ENCODE measurements at regions not wholly inside any gene's neighbourhood (a gene's known extent, or its start where the extent isn't known, plus 50 kb on each side); places are given as distances from the start of the nearest gene placed in this dataset.
A peak's percentile ranks its signal among the peaks of the same experiment; 100 is the strongest.

GRCh38 chr4:96134806-96135205 is 294.9 kb downstream of the PDHA2 start:
- no peak overlapping the region for H2AFZ ChIP-seq (ENCODE audit: low read depth, low read length)
- H3K9me3 ChIP-seq (ENCODE audit: low read length) = no peaks in the 10 kb centered on the region
- H3K27me3 ChIP-seq (ENCODE audit: insufficient read depth, low read length) = no peaks in the 10 kb centered on the region
- no peaks in the 10 kb centered on the region for H3K36me3 ChIP-seq (ENCODE audit: insufficient read depth, low read length)
- no peaks in the 10 kb centered on the region for H3K4me1 ChIP-seq (ENCODE audit: insufficient read depth, low read length)
- no peak overlapping the region for H3K4me3 ChIP-seq (ENCODE audit: low read length)

GRCh38 chr4:96136056-96136455 is 296.2 kb downstream of the PDHA2 start:
- no peak overlapping the region for H3K4me3 ChIP-seq (ENCODE audit: low read length)
- no peaks in the 10 kb centered on the region for H3K27me3 ChIP-seq (ENCODE audit: insufficient read depth, low read length)
- H3K36me3 ChIP-seq (ENCODE audit: insufficient read depth, low read length) = no peaks in the 10 kb centered on the region
- no peaks in the 10 kb centered on the region for H3K9me3 ChIP-seq (ENCODE audit: low read length)
- H2AFZ ChIP-seq (ENCODE audit: low read depth, low read length) = no peak overlapping the region
- H3K4me1 ChIP-seq (ENCODE audit: insufficient read depth, low read length) = no peaks in the 10 kb centered on the region

GRCh38 chr4:96139251-96139929 is 299.5 kb downstream of the PDHA2 start:
- Histone ChIP-seq H3K27me3 (ENCODE audit: insufficient read depth, low read length) (no peaks in the 10 kb centered on the region), H3K4me1 (ENCODE audit: insufficient read depth, low read length) (no peaks in the 10 kb centered on the region), H3K36me3 (ENCODE audit: insufficient read depth, low read length) (no peaks in the 10 kb centered on the region), H3K4me3 (ENCODE audit: low read length) (no peak overlapping the region), H3K9me3 (ENCODE audit: low read length) (no peaks in the 10 kb centered on the region), H2AFZ (ENCODE audit: low read depth, low read length) (no peak overlapping the region)

GRCh38 chr4:96145601-96146000 is 305.7 kb downstream of the PDHA2 start:
- no peaks in the 10 kb centered on the region for H3K4me1 ChIP-seq (ENCODE audit: insufficient read depth, low read length)

GRCh38 chr4:96146686-96147085 is 306.8 kb downstream of the PDHA2 start:
- Histone ChIP-seq H3K9me3 (ENCODE audit: low read length) (no peaks in the 10 kb centered on the region), H2AFZ (ENCODE audit: low read depth, low read length) (no peak overlapping the region), H3K4me1 (ENCODE audit: insufficient read depth, low read length) (no peaks in the 10 kb centered on the region), H3K36me3 (ENCODE audit: insufficient read depth, low read length) (no peaks in the 10 kb centered on the region), H3K4me3 (ENCODE audit: low read length) (no peak overlapping the region), H3K27me3 (ENCODE audit: insufficient read depth, low read length) (no peaks in the 10 kb centered on the region)

More at GRCh38 chr4:96145601-96146000, 305.7 kb downstream of the PDHA2 start:
- Histone ChIP-seq H2AFZ (ENCODE audit: low read depth, low read length) (no peak overlapping the region), H3K4me3 (ENCODE audit: low read length) (no peak overlapping the region), H3K27me3 (ENCODE audit: insufficient read depth, low read length) (no peaks in the 10 kb centered on the region), H3K9me3 (ENCODE audit: low read length) (no peaks in the 10 kb centered on the region), H3K36me3 (ENCODE audit: insufficient read depth, low read length) (no peaks in the 10 kb centered on the region)

GRCh38 chr4:96149894-96150293 is 310.0 kb downstream of the PDHA2 start:
- H3K9me3 ChIP-seq (ENCODE audit: low read length) = no peaks in the 10 kb centered on the region
- no peaks in the 10 kb centered on the region for H3K4me1 ChIP-seq (ENCODE audit: insufficient read depth, low read length)
- H3K4me3 ChIP-seq (ENCODE audit: low read length) = no peak overlapping the region
- H3K36me3 ChIP-seq (ENCODE audit: insufficient read depth, low read length) = no peaks in the 10 kb centered on the region
- no peak overlapping the region for H2AFZ ChIP-seq (ENCODE audit: low read depth, low read length)
- no peaks in the 10 kb centered on the region for H3K27me3 ChIP-seq (ENCODE audit: insufficient read depth, low read length)

- Histone ChIP-seq H2AFZ (ENCODE audit: low read depth, low read length) (no peak overlapping the region), H3K9me3 (ENCODE audit: low read length) (no peaks in the 10 kb centered on the region), H3K27me3 (ENCODE audit: insufficient read depth, low read length) (no peaks in the 10 kb centered on the region), H3K4me3 (ENCODE audit: low read length) (no peak overlapping the region), H3K36me3 (ENCODE audit: insufficient read depth, low read length) (no peaks in the 10 kb centered on the region), H3K4me1 (ENCODE audit: insufficient read depth, low read length) (no peaks in the 10 kb centered on the region)
These were observed 310.6 kb downstream of the PDHA2 start for GRCh38 chr4:96150466-96150865.

DNA sequence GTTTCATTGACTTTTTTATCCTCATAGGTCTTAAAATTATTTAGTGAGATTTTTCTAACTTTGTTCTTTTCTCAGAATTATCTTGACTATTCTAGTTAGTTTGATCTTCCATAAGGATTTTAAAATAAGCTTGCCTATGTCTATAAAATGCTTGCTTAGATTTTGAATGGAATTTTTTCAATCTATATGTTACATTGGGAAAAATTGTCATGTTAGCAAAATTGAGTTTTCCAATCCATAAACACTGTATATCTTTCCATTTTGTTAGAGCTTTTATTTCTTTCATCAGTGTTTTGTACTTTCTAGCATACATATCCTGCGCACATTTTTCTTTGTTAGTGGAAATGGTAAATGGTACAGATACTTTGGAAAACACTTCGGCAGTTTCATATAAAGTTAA is 312.9 kb downstream of the PDHA2 start:
- H3K36me3 ChIP-seq (ENCODE audit: insufficient read depth, low read length) = no peaks in the 10 kb centered on the region
- H3K4me1 ChIP-seq (ENCODE audit: insufficient read depth, low read length) = no peaks in the 10 kb centered on the region
- H3K4me3 ChIP-seq (ENCODE audit: low read length) = no peak overlapping the region
- H3K9me3 ChIP-seq (ENCODE audit: low read length) = no peaks in the 10 kb centered on the region
- H2AFZ ChIP-seq (ENCODE audit: low read depth, low read length) = no peak overlapping the region
- no peaks in the 10 kb centered on the region for H3K27me3 ChIP-seq (ENCODE audit: insufficient read depth, low read length)

GRCh38 chr4:96154676-96155075 is 314.8 kb downstream of the PDHA2 start:
- no peaks in the 10 kb centered on the region for H3K36me3 ChIP-seq (ENCODE audit: insufficient read depth, low read length)

DNA sequence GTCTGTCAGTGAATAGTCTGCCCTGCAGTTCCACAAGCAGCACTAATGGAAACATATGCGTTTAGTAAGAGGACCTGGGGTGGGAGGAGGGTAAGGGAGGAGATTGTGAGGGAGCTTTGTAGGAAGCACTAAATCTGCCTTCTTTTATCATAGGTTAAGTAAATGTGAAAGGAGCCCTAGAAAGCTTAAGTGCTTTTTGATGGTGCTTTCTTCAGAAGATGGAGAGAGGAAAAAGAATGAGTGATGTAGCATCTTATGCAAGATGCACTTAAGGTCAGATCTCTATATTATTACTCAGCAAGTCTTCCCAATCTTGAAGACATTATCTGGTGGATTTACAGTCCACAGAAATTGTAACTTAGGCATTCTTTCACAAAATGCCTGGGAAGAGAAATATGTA is 322.7 kb downstream of the PDHA2 start:
- H3K36me3 ChIP-seq (ENCODE audit: insufficient read depth, low read length) = no peaks in the 10 kb centered on the region
- H2AFZ ChIP-seq (ENCODE audit: low read depth, low read length) = no peak overlapping the region
- H3K9me3 ChIP-seq (ENCODE audit: low read length) = no peaks in the 10 kb centered on the region
- H3K4me1 ChIP-seq (ENCODE audit: insufficient read depth, low read length) = no peaks in the 10 kb centered on the region
- no peak overlapping the region for H3K4me3 ChIP-seq (ENCODE audit: low read length)
- no peaks in the 10 kb centered on the region for H3K27me3 ChIP-seq (ENCODE audit: insufficient read depth, low read length)

More at GRCh38 chr4:96154676-96155075, 314.8 kb downstream of the PDHA2 start:
- no peaks in the 10 kb centered on the region for H3K4me1 ChIP-seq (ENCODE audit: insufficient read depth, low read length)
- no peaks in the 10 kb centered on the region for H3K9me3 ChIP-seq (ENCODE audit: low read length)
- H2AFZ ChIP-seq (ENCODE audit: low read depth, low read length) = no peak overlapping the region
- no peaks in the 10 kb centered on the region for H3K27me3 ChIP-seq (ENCODE audit: insufficient read depth, low read length)
- H3K4me3 ChIP-seq (ENCODE audit: low read length) = no peak overlapping the region

GRCh38 chr4:96164814-96165351 is 325.0 kb downstream of the PDHA2 start:
- H3K4me1 ChIP-seq (ENCODE audit: insufficient read depth, low read length) = no peaks in the 10 kb centered on the region
- H2AFZ ChIP-seq (ENCODE audit: low read depth, low read length) = no peak overlapping the region
- H3K9me3 ChIP-seq (ENCODE audit: low read length) = no peaks in the 10 kb centered on the region
- H3K27me3 ChIP-seq (ENCODE audit: insufficient read depth, low read length) = no peaks in the 10 kb centered on the region
- H3K36me3 ChIP-seq (ENCODE audit: insufficient read depth, low read length) = no peaks in the 10 kb centered on the region
- H3K4me3 ChIP-seq (ENCODE audit: low read length) = no peak overlapping the region

- no peaks in the 10 kb centered on the region for H3K9me3 ChIP-seq (ENCODE audit: low read length)
- H3K4me3 ChIP-seq (ENCODE audit: low read length) = no peak overlapping the region
- no peaks in the 10 kb centered on the region for H3K27me3 ChIP-seq (ENCODE audit: insufficient read depth, low read length)
- no peak overlapping the region for H2AFZ ChIP-seq (ENCODE audit: low read depth, low read length)
- H3K4me1 ChIP-seq (ENCODE audit: insufficient read depth, low read length) = no peaks in the 10 kb centered on the region
- H3K36me3 ChIP-seq (ENCODE audit: insufficient read depth, low read length) = no peaks in the 10 kb centered on the region
These were observed 326.9 kb downstream of the PDHA2 start for GRCh38 chr4:96166806-96167205.

- no peaks in the 10 kb centered on the region for H3K27me3 ChIP-seq (ENCODE audit: insufficient read depth, low read length)
- H2AFZ ChIP-seq (ENCODE audit: low read depth, low read length) = peak overlapping the region; percentile 46
- H3K4me3 ChIP-seq (ENCODE audit: low read length) = no peak overlapping the region
- no peaks in the 10 kb centered on the region for H3K36me3 ChIP-seq (ENCODE audit: insufficient read depth, low read length)
- H3K9me3 ChIP-seq (ENCODE audit: low read length) = no peaks in the 10 kb centered on the region
- no peaks in the 10 kb centered on the region for H3K4me1 ChIP-seq (ENCODE audit: insufficient read depth, low read length)
These were observed 330.3 kb downstream of the PDHA2 start for GRCh38 chr4:96170198-96170597.

GRCh38 chr4:96173756-96174155 is 333.9 kb downstream of the PDHA2 start:
- Histone ChIP-seq H3K9me3 (ENCODE audit: low read length) (no peaks in the 10 kb centered on the region), H2AFZ (ENCODE audit: low read depth, low read length) (no peak overlapping the region), H3K36me3 (ENCODE audit: insufficient read depth, low read length) (no peaks in the 10 kb centered on the region), H3K4me3 (ENCODE audit: low read length) (no peak overlapping the region), H3K27me3 (ENCODE audit: insufficient read depth, low read length) (no peaks in the 10 kb centered on the region), H3K4me1 (ENCODE audit: insufficient read depth, low read length) (no peaks in the 10 kb centered on the region)

Data from neuron (in vitro differentiated cells).